ENCODE measurements at regions not wholly inside any gene's neighbourhood (a gene's known extent, or its start where the extent isn't known, plus 50 kb on each side); places are given as distances from the start of the nearest gene placed in this dataset.

- no peak for DNase-seq
Observed at GRCh38 chr2:217070611-217071010, 210.7 kb upstream of the TNP1 start.

GRCh38 chr2:217070043-217070430 is 210.2 kb upstream of the TNP1 start:
- DNase-seq = no peak

GRCh38 chr2:217069263-217070042 is 209.6 kb upstream of the TNP1 start:
- DNase-seq = no peak

- no peak for DNase-seq
Observed at GRCh38 chr2:217068677-217069250, 208.9 kb upstream of the TNP1 start.

GRCh38 chr2:217067787-217068186 is 207.9 kb upstream of the TNP1 start:
- no peak for DNase-seq

GRCh38 chr2:217066510-217067270 is 206.8 kb upstream of the TNP1 start:
- DNase-seq = no peak

- no peak for DNase-seq
Observed at GRCh38 chr2:217065695-217066405, 206.0 kb upstream of the TNP1 start.

GRCh38 chr2:217065012-217065290 is 205.1 kb upstream of the TNP1 start:
- DNase-seq = no peak

- no peak for DNase-seq
Observed at GRCh38 chr2:217064234-217065011, 204.6 kb upstream of the TNP1 start.

- DNase-seq = no peak
Observed at GRCh38 chr2:217063238-217063755, 203.4 kb upstream of the TNP1 start.

GRCh38 chr2:217062768-217063167 is 202.9 kb upstream of the TNP1 start:
- DNase-seq = no peak

GRCh38 chr2:217061916-217062505 is 202.1 kb upstream of the TNP1 start:
- no peak for DNase-seq

- no peak for DNase-seq
Observed at GRCh38 chr2:217060951-217061547, 201.2 kb upstream of the TNP1 start.

GRCh38 chr2:217060516-217060915 is 200.7 kb upstream of the TNP1 start:
- no peak for DNase-seq

GRCh38 chr2:217058791-217059755 is 199.2 kb upstream of the TNP1 start:
- DNase-seq = no peak

GRCh38 chr2:217057773-217058172 is 197.9 kb upstream of the TNP1 start:
- no peak for DNase-seq

- no peak for DNase-seq
Observed at GRCh38 chr2:217055624-217056023, 195.8 kb upstream of the TNP1 start.

GRCh38 chr2:217054791-217055190 is 194.9 kb upstream of the TNP1 start:
- no peak for DNase-seq

- DNase-seq = no peak
Observed at GRCh38 chr2:217052856-217053577, 193.2 kb upstream of the TNP1 start.

- DNase-seq = no peak
Observed at GRCh38 chr2:217051416-217051815, 191.6 kb upstream of the TNP1 start.

Measured in central memory CD4-positive, alpha-beta T cell (primary cell).